GM23248 (cell line): ENCODE measurements at regions not wholly inside any gene's neighbourhood (a gene's known extent, or its start where the extent isn't known, plus 50 kb on each side); places are given as distances from the start of the nearest gene placed in this dataset.

Experiments
- EZH2 ChIP-seq: fragments of 200-600 bp; sonication (generic); IDR thresholded peaks from 2 replicates; pipeline ENCODE4 v1.6.1; 2018; ENCODE audit warnings: antibody characterized with exemption, mild to moderate bottlenecking; ENCODE audit not compliant: insufficient read depth, poor library complexity, severe bottlenecking
- EZH2phosphoT487 ChIP-seq: fragments of 200-600 bp; sonication (generic); IDR thresholded peaks from 2 replicates; pipeline ENCODE4 v1.6.1; 2018; ENCODE audit warnings: antibody characterized with exemption, moderate library complexity, mild to moderate bottlenecking, low read depth; ENCODE audit not compliant: insufficient read depth

- TF ChIP-seq EZH2 (no peak), EZH2phosphoT487 (no peak)
Observed at GRCh38 chr3:95265129-95265528, 1202.3 kb downstream of the NSUN3 start.
